Stimulated activated CD4-positive, alpha-beta T cell treated with anti-CD3 and anti-CD28 coated beads, Interleukin-4, amount 100 ng/mL, for 24 hours (primary cell): ENCODE measurements at regions not wholly inside any gene's neighbourhood (a gene's known extent, or its start where the extent isn't known, plus 50 kb on each side); places are given as distances from the start of the nearest gene placed in this dataset.

Experiments
- DNase-seq: peaks from one replicate; pipeline ENCODE4 v3.0.0-alpha.2; 2020

GRCh38 chr7:25279705-25280104 is 51.4 kb upstream of the NPVF start:
- DNase-seq: no peak

GRCh38 chr7:25280181-25280580 is 51.9 kb upstream of the NPVF start:
- DNase-seq: no peak

- DNase-seq: no peak
These were observed 53.9 kb upstream of the NPVF start for GRCh38 chr7:25282194-25282593.

GRCh38 chr7:25286756-25287155 is 58.5 kb upstream of the NPVF start:
- DNase-seq: no peak

- no peak for DNase-seq
These were observed 59.0 kb upstream of the NPVF start for GRCh38 chr7:25287291-25287690.

- no peak for DNase-seq
These were observed 60.4 kb upstream of the NPVF start for GRCh38 chr7:25288556-25289307.

GRCh38 chr7:25289518-25289917 is 61.2 kb upstream of the NPVF start:
- no peak for DNase-seq

GRCh38 chr7:25294624-25295023 is 66.3 kb upstream of the NPVF start:
- DNase-seq: no peak

- DNase-seq: no peak
These were observed 67.1 kb upstream of the NPVF start for GRCh38 chr7:25295387-25295786.

- DNase-seq: no peak
These were observed 67.8 kb upstream of the NPVF start for GRCh38 chr7:25296086-25296485.

GRCh38 chr7:25297278-25297677 is 69.0 kb upstream of the NPVF start:
- no peak for DNase-seq

- DNase-seq: no peak
These were observed 75.2 kb upstream of the NPVF start for GRCh38 chr7:25303281-25304181.

- DNase-seq: no peak
These were observed 76.4 kb upstream of the NPVF start for GRCh38 chr7:25304691-25305090.

GRCh38 chr7:25305831-25306230 is 77.5 kb upstream of the NPVF start:
- DNase-seq: no peak

GRCh38 chr7:25307624-25308023 is 79.3 kb upstream of the NPVF start:
- DNase-seq: no peak

GRCh38 chr7:25308246-25308645 is 80.0 kb upstream of the NPVF start:
- no peak for DNase-seq

- no peak for DNase-seq
These were observed 80.8 kb upstream of the NPVF start for GRCh38 chr7:25308906-25309705.

GRCh38 chr7:25310896-25311295 is 82.6 kb upstream of the NPVF start:
- no peak for DNase-seq

- no peak for DNase-seq
These were observed 83.1 kb upstream of the NPVF start for GRCh38 chr7:25311346-25311745.

GRCh38 chr7:25312968-25313367 is 84.7 kb upstream of the NPVF start:
- DNase-seq: no peak

GRCh38 chr7:25313526-25313925 is 85.2 kb upstream of the NPVF start:
- no peak for DNase-seq

- DNase-seq: no peak
These were observed 85.9 kb upstream of the NPVF start for GRCh38 chr7:25314094-25314730.

GRCh38 chr7:25314731-25315267 is 86.5 kb upstream of the NPVF start:
- DNase-seq: no peak
